ENCODE measurements at regions not wholly inside any gene's neighbourhood (a gene's known extent, or its start where the extent isn't known, plus 50 kb on each side); places are given as distances from the start of the nearest gene placed in this dataset.

DNA sequence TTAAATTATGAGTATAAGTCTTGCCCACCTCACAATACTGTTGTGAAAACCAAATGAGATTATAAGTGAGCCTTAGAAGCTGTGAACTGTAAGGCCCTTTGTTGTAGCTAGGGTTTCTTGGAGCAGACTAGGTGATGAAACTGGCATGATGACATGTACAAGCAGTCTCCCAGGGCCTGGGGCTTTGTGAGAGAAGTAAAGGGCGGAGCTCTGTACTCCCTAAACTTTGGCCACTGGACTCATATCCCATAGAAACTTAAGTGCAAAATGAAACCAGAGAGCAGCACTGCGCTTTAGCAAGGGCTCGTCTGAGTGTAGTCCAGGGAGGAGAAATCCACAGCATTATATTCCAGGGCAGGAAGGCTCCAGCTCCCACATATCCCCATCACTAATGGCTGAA lies 385.6 kb upstream of the FGF16 start:
- no peak overlapping the region for H3K14ac ChIP-seq (replicated peaks; ENCODE audit: low read depth, low read length)
- H3K27me3 ChIP-seq (ENCODE audit: control insufficient read depth, insufficient read depth, low read length): no peaks in the 10 kb centered on the region
- no peak overlapping the region for H2BK20ac ChIP-seq (ENCODE audit: low read depth, low read length)
- DNase-seq (no peak), ATAC-seq (ENCODE audit: low read depth) (no peak)
- no peak overlapping the region for H3K9ac ChIP-seq (ENCODE audit: low read depth, low read length)
- H3K36me3 ChIP-seq (ENCODE audit: control insufficient read depth, insufficient read depth, low read length): no peaks in the 10 kb centered on the region
- no peak overlapping the region for H4K91ac ChIP-seq (ENCODE audit: insufficient read depth, low read depth, low read length)
- in situ Hi-C loops (cut with MboI; ENCODE audit: low sequenced_read_pairs) (no loop called here), intact Hi-C loops (cut with micrococcal nuclease) (no loop called here), dilution Hi-C loops (cut with HindIII; ENCODE audit: low sequenced_read_pairs, unreplicated experiment) (no loop called here)
- H4K5ac ChIP-seq (ENCODE audit: low read depth, low read length): no peak overlapping the region
- H2BK120ac ChIP-seq (ENCODE audit: low read depth, low read length): no peak overlapping the region
- no peak overlapping the region for H3K4me2 ChIP-seq (ENCODE audit: low read depth, low read length)
- no peaks in the 10 kb centered on the region for H3K9me3 ChIP-seq (ENCODE audit: control insufficient read depth, insufficient read depth, low read length)
- H4K8ac ChIP-seq (ENCODE audit: low read depth in 2 of 2, low read length in 2 of 2): no peak overlapping the region
- no peaks in the 10 kb centered on the region for H3K79me1 ChIP-seq (ENCODE audit: low read depth in 1 of 2, low read length in 2 of 2)
- H3K4me1 ChIP-seq (ENCODE audit: control insufficient read depth, insufficient read depth, low read length): no peaks in the 10 kb centered on the region
- no peak overlapping the region for H2BK5ac ChIP-seq (ENCODE audit: low read depth, low read length, poor library complexity, severe bottlenecking)
- no peak overlapping the region for H3K27ac ChIP-seq (ENCODE audit: insufficient read depth, low read length)
- no peak overlapping the region for H2BK15ac ChIP-seq (ENCODE audit: low read depth, low read length)
- H4K20me1 ChIP-seq (ENCODE audit: insufficient read depth, low read length): no peaks in the 10 kb centered on the region
- BruUV-seq (replicated peaks): no TSS peak
- ChIA-PET CTCF (no interaction called here), POLR2A (ENCODE audit: unreplicated experiment) (no interaction called here)
- H2AK5ac ChIP-seq (ENCODE audit: low read depth, low read length): no peak overlapping the region
- WGBS, 2 experiments (ENCODE audit: extremely low coverage in 2 of 2, insufficient read length in 1 of 2): no CpG with 5 or more reads among the region's 3 CpGs
- no peak overlapping the region for H3K23ac ChIP-seq (ENCODE audit: low read depth, low read length)
- H2AK9ac ChIP-seq (replicated peaks; ENCODE audit: low read depth, low read length, poor library complexity): no peak overlapping the region
- H3K4ac ChIP-seq (ENCODE audit: low read depth, low read length): no peak overlapping the region
- H2AFZ ChIP-seq (replicated peaks; ENCODE audit: low read length, poor library complexity): no peak overlapping the region
- no peaks in the 10 kb centered on the region for H3K9me1 ChIP-seq (ENCODE audit: insufficient read depth, low read length)
- H3K4me3 ChIP-seq (ENCODE audit: insufficient read depth, low read depth, low read length): no peak overlapping the region
- H3K18ac ChIP-seq (ENCODE audit: low read depth, low read length): no peak overlapping the region
- TF ChIP-seq CEBPB (IDR thresholded peaks at IDR 0.05; ENCODE audit: low read depth, low read length) (no peak), MXI1 (IDR thresholded peaks at IDR 0.05; ENCODE audit: borderline replicate concordance, low read depth, low read length) (no peak), SMC3 (IDR thresholded peaks at IDR 0.05; ENCODE audit: low read depth, low read length) (no peak), MAFK (IDR thresholded peaks at IDR 0.05; ENCODE audit: low read depth, low read length) (no peak), NFE2L2 (IDR thresholded peaks at IDR 0.05; ENCODE audit: low read depth, low read length) (no peak), MAZ (IDR thresholded peaks at IDR 0.05; ENCODE audit: borderline replicate concordance, low read depth, low read length) (no peak), RCOR1 (IDR thresholded peaks at IDR 0.05; ENCODE audit: insufficient replicate concordance, low read length) (no peak), CHD1 (IDR thresholded peaks at IDR 0.05; ENCODE audit: low read depth, low read length) (no peak), FOS (IDR thresholded peaks at IDR 0.05; ENCODE audit: low read depth, low read length) (no peak), POLR2A (IDR thresholded peaks at IDR 0.05; ENCODE audit: low read depth, low read length) (no peak), RAD21 (IDR thresholded peaks at IDR 0.05; ENCODE audit: low read length) (no peak), BHLHE40 (IDR thresholded peaks at IDR 0.05; ENCODE audit: low read depth, low read length) (no peak)
- TF ChIP-seq, protein P1, sequence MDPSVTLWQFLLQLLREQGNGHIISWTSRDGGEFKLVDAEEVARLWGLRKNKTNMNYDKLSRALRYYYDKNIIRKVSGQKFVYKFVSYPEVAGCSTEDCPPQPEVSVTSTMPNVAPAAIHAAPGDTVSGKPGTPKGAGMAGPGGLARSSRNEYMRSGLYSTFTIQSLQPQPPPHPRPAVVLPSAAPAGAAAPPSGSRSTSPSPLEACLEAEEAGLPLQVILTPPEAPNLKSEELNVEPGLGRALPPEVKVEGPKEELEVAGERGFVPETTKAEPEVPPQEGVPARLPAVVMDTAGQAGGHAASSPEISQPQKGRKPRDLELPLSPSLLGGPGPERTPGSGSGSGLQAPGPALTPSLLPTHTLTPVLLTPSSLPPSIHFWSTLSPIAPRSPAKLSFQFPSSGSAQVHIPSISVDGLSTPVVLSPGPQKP (IDR thresholded peaks at IDR 0.05; ENCODE audit: borderline replicate concordance, low read depth, low read length): no peak
- TF ChIP-seq, protein P2, sequence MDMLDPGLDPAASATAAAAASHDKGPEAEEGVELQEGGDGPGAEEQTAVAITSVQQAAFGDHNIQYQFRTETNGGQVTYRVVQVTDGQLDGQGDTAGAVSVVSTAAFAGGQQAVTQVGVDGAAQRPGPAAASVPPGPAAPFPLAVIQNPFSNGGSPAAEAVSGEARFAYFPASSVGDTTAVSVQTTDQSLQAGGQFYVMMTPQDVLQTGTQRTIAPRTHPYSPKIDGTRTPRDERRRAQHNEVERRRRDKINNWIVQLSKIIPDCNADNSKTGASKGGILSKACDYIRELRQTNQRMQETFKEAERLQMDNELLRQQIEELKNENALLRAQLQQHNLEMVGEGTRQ (IDR thresholded peaks at IDR 0.05; ENCODE audit: low read depth, low read length): no peak
- TF ChIP-seq, protein P3, sequence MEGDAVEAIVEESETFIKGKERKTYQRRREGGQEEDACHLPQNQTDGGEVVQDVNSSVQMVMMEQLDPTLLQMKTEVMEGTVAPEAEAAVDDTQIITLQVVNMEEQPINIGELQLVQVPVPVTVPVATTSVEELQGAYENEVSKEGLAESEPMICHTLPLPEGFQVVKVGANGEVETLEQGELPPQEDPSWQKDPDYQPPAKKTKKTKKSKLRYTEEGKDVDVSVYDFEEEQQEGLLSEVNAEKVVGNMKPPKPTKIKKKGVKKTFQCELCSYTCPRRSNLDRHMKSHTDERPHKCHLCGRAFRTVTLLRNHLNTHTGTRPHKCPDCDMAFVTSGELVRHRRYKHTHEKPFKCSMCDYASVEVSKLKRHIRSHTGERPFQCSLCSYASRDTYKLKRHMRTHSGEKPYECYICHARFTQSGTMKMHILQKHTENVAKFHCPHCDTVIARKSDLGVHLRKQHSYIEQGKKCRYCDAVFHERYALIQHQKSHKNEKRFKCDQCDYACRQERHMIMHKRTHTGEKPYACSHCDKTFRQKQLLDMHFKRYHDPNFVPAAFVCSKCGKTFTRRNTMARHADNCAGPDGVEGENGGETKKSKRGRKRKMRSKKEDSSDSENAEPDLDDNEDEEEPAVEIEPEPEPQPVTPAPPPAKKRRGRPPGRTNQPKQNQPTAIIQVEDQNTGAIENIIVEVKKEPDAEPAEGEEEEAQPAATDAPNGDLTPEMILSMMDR (conservative IDR thresholded peaks at IDR 0.05; ENCODE audit: low read depth, low read length): no peak
- no peak overlapping the region for H3K56ac ChIP-seq (ENCODE audit: extremely low read depth, insufficient read depth, low read length)

Measured in IMR-90 (cell line).